ENCODE measurements at regions not wholly inside any gene's neighbourhood (a gene's known extent, or its start where the extent isn't known, plus 50 kb on each side); places are given as distances from the start of the nearest gene placed in this dataset.

- no peak for TF ChIP-seq CTCF (IDR thresholded peaks at IDR 0.05)
- no peak for TF ChIP-seq POLR2A (IDR thresholded peaks at IDR 0.05)
- TF ChIP-seq POLR2AphosphoS5 (IDR thresholded peaks at IDR 0.05): no peak
These were observed 404.4 kb upstream of the RGS6 start for GRCh38 chr14:71527838-71528237.

Measured in prostate gland (tissue), 2 donors.